Thyroid gland (tissue), 4 donors: ENCODE measurements at regions not wholly inside any gene's neighbourhood (a gene's known extent, or its start where the extent isn't known, plus 50 kb on each side); places are given as distances from the start of the nearest gene placed in this dataset.

ENCODE experiments used
- POLR2A ChIP-seq, 2 donors: fragments of 450-650 bp; IDR thresholded peaks; one replicate each; pipeline ENCODE4 v1.6.1; 2017; ENCODE audit warnings: antibody characterized with exemption in 2 of 2, mild to moderate bottlenecking in 2 of 2, moderate library complexity in 1 of 2
- TF ChIP-seq, protein P1 (sequence below), 6 experiments: fragments of 200-600 bp in 3 of 6; fragments of 450-650 bp in 3 of 6; sonication (generic) in 3 of 6; IDR thresholded peaks; one replicate each; pipeline ENCODE4 v1.5.1; 2016 to 2019; ENCODE audit warnings: antibody characterized with exemption in 6 of 6, mild to moderate bottlenecking in 2 of 6, inconsistent platforms in 1 of 6, moderate library complexity in 1 of 6

DNA sequence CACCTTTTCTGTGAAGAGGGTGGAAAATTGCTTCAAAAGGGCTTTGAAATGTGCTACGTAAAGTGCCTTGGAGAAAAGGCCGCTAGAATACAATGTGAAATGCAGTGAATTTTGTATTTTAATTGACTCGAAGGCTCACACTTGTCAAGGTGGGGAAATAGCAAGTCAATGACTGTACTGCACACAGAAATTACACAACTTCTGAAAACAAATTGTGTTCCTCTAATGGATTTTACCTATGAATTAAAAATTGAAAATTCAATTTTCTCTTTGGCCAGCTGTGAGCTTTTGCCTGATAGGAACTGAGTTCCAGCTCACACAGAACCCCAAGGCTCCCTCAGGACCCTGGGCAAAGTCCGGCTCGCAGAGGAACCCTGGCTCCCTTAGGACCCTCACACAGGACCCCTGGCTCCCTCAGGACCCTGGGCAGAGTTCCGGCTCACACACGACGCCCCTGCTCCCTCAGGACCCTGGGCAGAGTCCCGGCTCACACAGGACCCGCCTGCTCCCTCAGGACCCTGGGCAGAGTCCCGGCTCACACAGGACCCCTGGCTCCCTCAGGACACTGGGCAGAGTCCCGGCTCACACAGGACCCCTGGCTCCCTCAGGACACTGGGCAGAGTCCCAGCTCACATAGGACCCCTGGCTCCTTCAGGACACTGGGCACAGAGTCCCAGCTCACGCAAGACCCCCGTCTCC lies 324.9 kb downstream of the UQCRFS1 start:
- TF ChIP-seq, protein P1, sequence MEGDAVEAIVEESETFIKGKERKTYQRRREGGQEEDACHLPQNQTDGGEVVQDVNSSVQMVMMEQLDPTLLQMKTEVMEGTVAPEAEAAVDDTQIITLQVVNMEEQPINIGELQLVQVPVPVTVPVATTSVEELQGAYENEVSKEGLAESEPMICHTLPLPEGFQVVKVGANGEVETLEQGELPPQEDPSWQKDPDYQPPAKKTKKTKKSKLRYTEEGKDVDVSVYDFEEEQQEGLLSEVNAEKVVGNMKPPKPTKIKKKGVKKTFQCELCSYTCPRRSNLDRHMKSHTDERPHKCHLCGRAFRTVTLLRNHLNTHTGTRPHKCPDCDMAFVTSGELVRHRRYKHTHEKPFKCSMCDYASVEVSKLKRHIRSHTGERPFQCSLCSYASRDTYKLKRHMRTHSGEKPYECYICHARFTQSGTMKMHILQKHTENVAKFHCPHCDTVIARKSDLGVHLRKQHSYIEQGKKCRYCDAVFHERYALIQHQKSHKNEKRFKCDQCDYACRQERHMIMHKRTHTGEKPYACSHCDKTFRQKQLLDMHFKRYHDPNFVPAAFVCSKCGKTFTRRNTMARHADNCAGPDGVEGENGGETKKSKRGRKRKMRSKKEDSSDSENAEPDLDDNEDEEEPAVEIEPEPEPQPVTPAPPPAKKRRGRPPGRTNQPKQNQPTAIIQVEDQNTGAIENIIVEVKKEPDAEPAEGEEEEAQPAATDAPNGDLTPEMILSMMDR (IDR thresholded peaks at IDR 0.05) = no peak
- no peak for TF ChIP-seq POLR2A (IDR thresholded peaks at IDR 0.05)
